HG03460 (cell line): ENCODE measurements at regions not wholly inside any gene's neighbourhood (a gene's known extent, or its start where the extent isn't known, plus 50 kb on each side); places are given as distances from the start of the nearest gene placed in this dataset.

Source experiments
- ATAC-seq: cut with Tn5 transposase; IDR thresholded peaks from one replicate; pipeline ENCODE4 v1.9.1; 2021; ENCODE audit not compliant: unreplicated experiment

GRCh38 chr1:58861506-58861905, 77.7 kb upstream of the JUN start:
- no peak for ATAC-seq

- no peak for ATAC-seq
Observed at GRCh38 chr1:58862728-58863385, 79.0 kb upstream of the JUN start.

- no peak for ATAC-seq
Observed at GRCh38 chr1:58864654-58865053, 80.8 kb upstream of the JUN start.

GRCh38 chr1:58866578-58866977, 82.7 kb upstream of the JUN start:
- ATAC-seq, result no peak

- no peak for ATAC-seq
Observed at GRCh38 chr1:58869638-58870297, 85.9 kb upstream of the JUN start.

GRCh38 chr1:58870298-58870676, 86.4 kb upstream of the JUN start:
- no peak for ATAC-seq

GRCh38 chr1:58874342-58874741, 90.5 kb upstream of the JUN start:
- no peak for ATAC-seq

- ATAC-seq, result no peak
Observed at GRCh38 chr1:58874757-58875755, 91.2 kb upstream of the JUN start.

- no peak for ATAC-seq
Observed at GRCh38 chr1:58879464-58879863, 95.6 kb upstream of the JUN start.

- no peak for ATAC-seq
Observed at GRCh38 chr1:58880592-58880991, 96.7 kb upstream of the JUN start.

- ATAC-seq, result no peak
Observed at GRCh38 chr1:58881471-58881994, 97.7 kb upstream of the JUN start.

GRCh38 chr1:58882322-58882948, 98.6 kb upstream of the JUN start:
- no peak for ATAC-seq

GRCh38 chr1:58883037-58883887, 99.4 kb upstream of the JUN start:
- no peak for ATAC-seq

GRCh38 chr1:58883888-58884482, 100.1 kb upstream of the JUN start:
- no peak for ATAC-seq

GRCh38 chr1:58884706-58885661, 101.1 kb upstream of the JUN start:
- no peak for ATAC-seq

- no peak for ATAC-seq
Observed at GRCh38 chr1:58885998-58886397, 102.2 kb upstream of the JUN start.

GRCh38 chr1:58886611-58887010, 102.8 kb upstream of the JUN start:
- ATAC-seq, result no peak

- ATAC-seq, result no peak
Observed at GRCh38 chr1:58887059-58887458, 103.2 kb upstream of the JUN start.

- ATAC-seq, result no peak
Observed at GRCh38 chr1:58888833-58889232, 105.0 kb upstream of the JUN start.
